ENCODE measurements at regions not wholly inside any gene's neighbourhood (a gene's known extent, or its start where the extent isn't known, plus 50 kb on each side); places are given as distances from the start of the nearest gene placed in this dataset.

GRCh38 chr18:22667616-22668422 is 250.1 kb upstream of the CTAGE1 start:
- no peaks in the 10 kb centered on the region for H3K36me3 ChIP-seq (replicated peaks)
- H3K4me3 ChIP-seq (ENCODE audit: low read depth, low read length) = no peak overlapping the region
- in situ Hi-C loops (cut with HindIII; ENCODE audit: low pct_ligation_motif_present, low sequenced_read_pairs) = no loop called here
- peak; percentile 99 for DNase-seq
- H3K27ac ChIP-seq = peak overlapping the region; percentile 97
- no peaks in the 10 kb centered on the region for H3K27me3 ChIP-seq (replicated peaks)
- TF ChIP-seq CTCF (IDR thresholded peaks at IDR 0.05; ENCODE audit: low read depth, low read length, missing control alignments) = no peak

- Histone ChIP-seq H3K27me3 (replicated peaks) (no peaks in the 10 kb centered on the region), H3K36me3 (replicated peaks) (no peaks in the 10 kb centered on the region), H3K27ac (peak overlapping the region; percentile 97), H3K4me3 (ENCODE audit: low read depth, low read length) (no peak overlapping the region)
- peak; percentile 81 for DNase-seq
- in situ Hi-C loops (cut with HindIII; ENCODE audit: low pct_ligation_motif_present, low sequenced_read_pairs) = no loop called here
- TF ChIP-seq CTCF (IDR thresholded peaks at IDR 0.05; ENCODE audit: low read depth, low read length, missing control alignments) = no peak
Measured at GRCh38 chr18:22668496-22668895, 250.8 kb upstream of the CTAGE1 start.

GRCh38 chr18:22670914-22671313 is 253.2 kb upstream of the CTAGE1 start:
- Histone ChIP-seq H3K27me3 (replicated peaks) (no peaks in the 10 kb centered on the region), H3K4me3 (ENCODE audit: low read depth, low read length) (no peak overlapping the region), H3K36me3 (replicated peaks) (no peaks in the 10 kb centered on the region), H3K27ac (peak overlapping the region; percentile 66)
- in situ Hi-C loops (cut with HindIII; ENCODE audit: low pct_ligation_motif_present, low sequenced_read_pairs) = no loop called here
- TF ChIP-seq CTCF (IDR thresholded peaks at IDR 0.05; ENCODE audit: low read depth, low read length, missing control alignments) = no peak
- no peak for DNase-seq

GRCh38 chr18:22673182-22673862 is 255.6 kb upstream of the CTAGE1 start:
- DNase-seq = no peak
- Histone ChIP-seq H3K36me3 (replicated peaks) (no peaks in the 10 kb centered on the region), H3K27me3 (replicated peaks) (no peaks in the 10 kb centered on the region), H3K27ac (peak overlapping the region; percentile 92), H3K4me3 (ENCODE audit: low read depth, low read length) (no peak overlapping the region)
- in situ Hi-C loops (cut with HindIII; ENCODE audit: low pct_ligation_motif_present, low sequenced_read_pairs) = no loop called here
- TF ChIP-seq CTCF (IDR thresholded peaks at IDR 0.05; ENCODE audit: low read depth, low read length, missing control alignments) = no peak

GRCh38 chr18:22674272-22674671 is 256.6 kb upstream of the CTAGE1 start:
- Histone ChIP-seq H3K4me3 (ENCODE audit: low read depth, low read length) (no peak overlapping the region), H3K36me3 (replicated peaks) (no peaks in the 10 kb centered on the region), H3K27me3 (replicated peaks) (no peaks in the 10 kb centered on the region), H3K27ac (peak overlapping the region; percentile 92)
- in situ Hi-C loops (cut with HindIII; ENCODE audit: low pct_ligation_motif_present, low sequenced_read_pairs) = no loop called here
- no peak for TF ChIP-seq CTCF (IDR thresholded peaks at IDR 0.05; ENCODE audit: low read depth, low read length, missing control alignments)
- peak; percentile 96 for DNase-seq
